Fibroblast of mammary gland (primary cell): ENCODE measurements at regions not wholly inside any gene's neighbourhood (a gene's known extent, or its start where the extent isn't known, plus 50 kb on each side); places are given as distances from the start of the nearest gene placed in this dataset.

ENCODE experiments used
- DNase-seq: peaks from one replicate; pipeline ENCODE4 v3.0.0-alpha.2; 2010; ENCODE audit warnings: low read depth
- H3K4me3 ChIP-seq: 2 replicates; pipeline ENCODE4 v1.5.1; 2011; ENCODE audit warnings: low read depth, mild to moderate bottlenecking, low read length, moderate library complexity; ENCODE audit not compliant: control insufficient read depth
- TF ChIP-seq, protein P1 (sequence below): conservative IDR thresholded peaks from 2 replicates; pipeline ENCODE4 v1.5.1; 2011; ENCODE audit warnings: low read depth, low read length, inconsistent platforms; ENCODE audit not compliant: control insufficient read depth, insufficient read depth

DNA sequence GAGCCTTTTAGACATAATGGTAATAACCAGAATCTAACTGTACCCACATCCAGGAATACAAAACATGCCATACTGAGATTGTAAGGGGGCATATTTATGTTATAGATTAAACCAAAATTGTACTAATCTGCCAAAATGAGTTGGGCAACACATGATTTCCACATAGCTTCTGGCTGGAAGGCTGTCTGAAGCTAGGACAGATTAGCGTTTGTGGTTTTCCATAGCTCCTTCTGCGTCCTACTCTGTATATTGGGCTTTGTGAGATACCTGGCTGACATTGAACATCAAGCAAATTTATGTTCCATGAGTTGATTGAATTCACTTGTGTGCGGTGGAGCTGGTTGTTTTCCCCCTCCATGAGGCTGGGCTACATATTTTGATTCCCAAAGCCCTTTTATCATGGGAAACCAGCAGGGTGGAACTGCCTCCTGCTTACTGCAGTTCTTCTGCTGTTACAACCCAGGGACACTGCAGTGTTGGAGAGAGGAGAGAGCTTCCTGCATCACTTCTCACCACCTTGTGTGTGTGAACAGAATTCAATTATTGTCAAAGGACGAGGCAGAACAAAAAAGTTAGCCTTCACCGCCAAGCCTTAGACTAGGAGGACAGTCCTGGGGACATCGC, 114.9 kb downstream of the C11orf91 start:
- no peak overlapping the region for H3K4me3 ChIP-seq
- DNase-seq: peak; percentile 5
- TF ChIP-seq, protein P1, sequence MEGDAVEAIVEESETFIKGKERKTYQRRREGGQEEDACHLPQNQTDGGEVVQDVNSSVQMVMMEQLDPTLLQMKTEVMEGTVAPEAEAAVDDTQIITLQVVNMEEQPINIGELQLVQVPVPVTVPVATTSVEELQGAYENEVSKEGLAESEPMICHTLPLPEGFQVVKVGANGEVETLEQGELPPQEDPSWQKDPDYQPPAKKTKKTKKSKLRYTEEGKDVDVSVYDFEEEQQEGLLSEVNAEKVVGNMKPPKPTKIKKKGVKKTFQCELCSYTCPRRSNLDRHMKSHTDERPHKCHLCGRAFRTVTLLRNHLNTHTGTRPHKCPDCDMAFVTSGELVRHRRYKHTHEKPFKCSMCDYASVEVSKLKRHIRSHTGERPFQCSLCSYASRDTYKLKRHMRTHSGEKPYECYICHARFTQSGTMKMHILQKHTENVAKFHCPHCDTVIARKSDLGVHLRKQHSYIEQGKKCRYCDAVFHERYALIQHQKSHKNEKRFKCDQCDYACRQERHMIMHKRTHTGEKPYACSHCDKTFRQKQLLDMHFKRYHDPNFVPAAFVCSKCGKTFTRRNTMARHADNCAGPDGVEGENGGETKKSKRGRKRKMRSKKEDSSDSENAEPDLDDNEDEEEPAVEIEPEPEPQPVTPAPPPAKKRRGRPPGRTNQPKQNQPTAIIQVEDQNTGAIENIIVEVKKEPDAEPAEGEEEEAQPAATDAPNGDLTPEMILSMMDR: no peak

DNA sequence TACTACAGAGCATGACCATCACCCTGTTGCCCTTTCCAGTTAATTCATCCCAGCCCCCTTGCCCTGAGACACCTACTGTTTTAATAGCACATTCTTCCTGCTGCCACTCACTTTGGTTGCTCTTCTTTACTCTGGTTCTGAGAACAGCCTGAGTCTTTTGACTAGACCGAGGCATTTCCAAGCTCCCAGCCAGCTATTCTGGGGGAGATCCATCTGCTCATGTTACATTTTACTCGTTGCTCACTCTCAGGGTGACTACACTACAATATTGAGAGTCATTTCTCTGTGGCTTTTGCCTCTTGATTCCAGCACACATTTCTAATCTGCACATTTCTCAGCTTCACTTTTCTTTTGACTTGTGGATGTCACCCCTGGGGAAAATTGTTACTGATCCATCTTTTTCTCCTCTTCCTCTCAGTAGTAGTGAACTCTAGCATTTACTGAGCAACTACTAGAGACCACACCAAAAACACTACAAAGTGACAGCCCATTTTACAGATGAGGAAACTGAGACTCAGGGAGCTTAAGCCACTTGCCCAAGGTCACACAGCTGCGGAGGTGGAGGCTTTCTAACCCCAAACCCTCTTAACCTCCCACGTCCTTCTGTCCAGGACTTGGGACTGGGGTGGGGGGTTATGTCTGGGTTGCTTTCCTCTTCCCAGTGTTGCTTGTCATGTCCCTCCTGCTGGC, 117.8 kb downstream of the C11orf91 start:
- TF ChIP-seq, protein P1: no peak
- H3K4me3 ChIP-seq: no peak overlapping the region
- DNase-seq: no peak

DNA sequence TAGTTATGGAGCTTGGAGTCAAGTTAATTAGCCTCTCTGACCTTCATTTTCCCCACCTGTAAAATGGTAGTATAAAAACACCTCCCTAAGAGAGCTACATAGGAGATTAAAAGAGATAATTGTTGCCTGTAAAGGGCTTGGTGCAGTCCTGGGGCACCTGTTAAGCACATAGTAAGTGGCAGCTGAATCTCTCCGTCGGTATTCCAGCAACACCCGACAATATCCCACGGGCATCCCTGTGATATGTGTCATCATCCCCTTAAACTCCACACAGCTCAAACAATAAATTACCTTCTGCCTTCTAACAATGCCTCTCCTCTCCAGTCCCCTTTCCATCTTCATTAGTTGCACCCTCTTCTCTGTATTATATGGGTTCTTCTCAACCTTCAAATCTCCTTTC, 121.5 kb downstream of the C11orf91 start:
- DNase-seq: no peak
- TF ChIP-seq, protein P1: no peak
- H3K4me3 ChIP-seq: no peak overlapping the region

DNA sequence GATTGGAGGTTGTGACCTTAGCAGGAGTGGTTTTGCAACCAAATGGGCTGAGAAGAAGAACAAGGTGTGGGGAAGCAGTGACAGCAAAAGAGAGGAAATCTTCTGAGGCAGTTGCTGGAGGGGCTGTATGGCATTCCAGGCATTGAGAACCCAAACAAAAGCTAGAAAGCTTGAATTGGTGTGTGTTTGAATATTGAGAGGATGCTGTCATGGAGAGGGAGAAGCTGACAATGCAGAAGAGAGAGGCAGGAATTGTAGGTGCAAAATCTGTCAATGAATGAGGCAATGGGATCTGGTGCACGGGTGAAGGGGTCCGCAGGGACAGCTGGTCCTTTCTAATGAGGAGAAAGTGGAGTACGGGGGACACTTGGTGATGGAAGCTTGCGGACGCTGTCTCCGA, 123.4 kb downstream of the C11orf91 start:
- H3K4me3 ChIP-seq: no peak overlapping the region
- TF ChIP-seq, protein P1: no peak

DNA sequence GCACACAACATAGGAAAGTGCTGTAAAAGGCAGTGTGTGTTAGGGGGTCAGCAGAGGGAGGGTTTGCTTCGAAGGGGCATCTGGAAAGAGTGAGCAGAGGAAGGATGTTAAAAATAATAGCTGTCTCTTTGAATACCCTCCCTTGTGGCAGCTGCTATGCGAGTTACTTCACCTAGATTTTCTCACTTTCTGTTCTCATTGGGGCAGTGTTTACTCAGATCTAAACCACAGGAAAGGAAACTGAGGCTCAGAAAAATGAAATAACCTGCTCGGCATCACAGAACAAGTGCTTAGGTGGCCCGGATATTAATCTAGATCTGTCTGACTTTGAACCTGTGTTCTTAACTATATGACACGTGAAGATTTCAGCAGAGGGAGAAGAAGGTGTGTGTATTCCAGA, 125.3 kb downstream of the C11orf91 start:
- TF ChIP-seq, protein P1: no peak
- no peak for DNase-seq
- H3K4me3 ChIP-seq: no peak overlapping the region

More for the DNA sequence above, 123.4 kb downstream of the C11orf91 start:
- no peak for DNase-seq

DNA sequence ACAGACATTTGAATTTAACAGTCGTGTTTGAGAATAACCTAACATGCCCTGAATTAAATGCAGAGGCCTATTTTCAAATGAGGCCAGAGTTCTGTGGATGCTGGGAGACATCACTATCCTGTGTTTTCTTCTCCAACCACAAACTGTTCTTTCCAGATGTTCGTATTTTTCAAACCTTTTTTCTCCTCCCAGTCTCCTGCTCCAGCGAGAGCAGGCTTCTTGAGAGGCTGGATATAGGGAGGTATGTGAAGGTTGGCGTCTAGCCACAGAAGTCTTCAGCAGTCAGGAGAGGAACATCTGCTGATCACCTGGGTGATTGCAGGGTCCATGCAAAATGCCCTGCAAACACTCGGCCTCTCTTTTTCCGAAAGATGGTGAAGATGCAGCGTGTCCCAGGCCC, 126.3 kb downstream of the C11orf91 start:
- H3K4me3 ChIP-seq: no peak overlapping the region
- DNase-seq: peak; percentile 11
- TF ChIP-seq, protein P1: no peak

DNA sequence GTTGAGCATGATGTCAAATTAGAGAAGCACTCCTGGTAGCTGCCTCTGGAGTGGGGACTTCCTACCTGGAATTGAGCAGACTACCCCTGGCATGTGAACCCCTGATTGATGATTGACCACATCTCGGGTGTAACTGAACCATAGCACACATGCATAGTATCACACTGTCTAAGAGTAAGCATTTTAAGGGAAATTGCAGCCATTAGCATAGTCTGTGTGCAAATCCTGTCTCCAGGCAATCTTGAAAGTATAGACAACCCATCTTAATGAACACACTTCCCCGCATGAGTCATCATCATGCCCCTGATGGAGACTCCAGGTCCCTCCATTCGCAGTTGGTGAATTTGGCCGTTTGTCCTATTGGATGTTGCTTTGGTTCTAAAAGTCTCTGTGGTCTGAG, 131.3 kb downstream of the C11orf91 start:
- TF ChIP-seq, protein P1: no peak
- no peak for DNase-seq
- H3K4me3 ChIP-seq: no peak overlapping the region
